ENCODE measurements at regions not wholly inside any gene's neighbourhood (a gene's known extent, or its start where the extent isn't known, plus 50 kb on each side); places are given as distances from the start of the nearest gene placed in this dataset.

DNA sequence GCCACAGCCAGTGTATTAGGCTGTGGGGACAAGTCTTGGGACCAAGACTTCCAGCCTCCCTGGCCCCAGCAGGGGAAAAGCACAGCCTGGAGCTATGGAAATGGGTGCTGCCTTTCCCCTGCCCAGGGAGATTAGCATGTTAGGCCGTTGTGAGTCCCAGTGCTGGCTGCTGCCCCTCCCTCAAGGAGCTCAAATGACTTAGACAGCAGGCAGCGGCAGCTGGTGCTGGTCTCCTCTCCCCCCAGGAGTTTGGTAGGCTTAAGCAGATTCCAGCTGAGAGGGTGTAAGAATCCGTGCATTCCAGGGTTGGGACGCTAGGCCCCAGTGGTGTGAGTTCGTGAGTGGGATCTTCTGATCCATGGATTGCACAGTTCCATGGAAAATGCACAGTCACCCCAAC lies 301.5 kb upstream of the PHF14 start:
- DNase-seq (ENCODE audit: low read depth, low spot score) = no peak

DNA sequence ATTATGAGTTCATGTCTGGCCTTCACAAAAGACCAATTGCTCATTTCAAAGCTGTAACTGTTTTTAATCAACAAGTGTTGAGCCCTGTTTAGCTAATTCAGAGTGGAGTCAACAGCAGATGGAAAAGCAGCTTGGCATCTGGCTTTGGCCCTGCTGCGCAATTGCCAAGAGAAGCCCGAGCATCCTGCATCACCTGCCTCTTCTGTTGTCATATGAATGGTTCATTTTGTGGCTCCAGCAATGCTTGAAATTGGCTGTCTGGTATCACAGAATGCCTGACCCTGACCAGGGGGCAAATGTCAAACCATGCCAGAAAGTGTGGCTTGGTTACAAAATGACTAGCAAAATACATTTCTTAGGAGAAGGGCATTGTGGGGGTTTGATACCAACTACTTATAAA lies 296.5 kb upstream of the PHF14 start:
- no peak for DNase-seq (ENCODE audit: low read depth, low spot score)

DNA sequence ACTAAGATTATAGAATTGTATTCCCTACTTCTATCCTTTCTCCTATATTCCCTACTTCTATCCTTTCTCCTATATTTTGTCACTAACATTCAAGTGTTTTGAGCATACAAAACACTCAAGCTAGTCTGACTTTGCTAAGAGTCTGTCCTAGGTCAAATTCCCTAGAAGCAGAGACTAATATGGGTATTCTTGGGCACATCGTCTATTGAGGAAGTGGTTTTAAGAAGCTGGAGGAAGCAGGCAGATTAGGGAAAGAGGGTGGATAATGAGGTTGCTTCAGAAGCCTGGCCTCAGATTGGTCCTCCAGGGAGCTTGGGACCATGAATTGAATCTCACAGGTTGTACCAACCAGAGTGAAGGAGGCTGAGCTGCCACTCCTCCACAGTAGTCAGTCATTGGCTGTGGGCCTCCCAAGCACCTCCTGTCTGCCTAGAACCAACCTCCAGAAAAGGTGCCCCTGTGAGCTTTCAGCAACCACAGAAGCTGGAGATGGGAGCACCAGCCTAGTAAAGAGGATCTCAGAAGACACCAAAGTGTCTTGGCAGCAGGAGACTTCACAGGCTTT lies 295.9 kb upstream of the PHF14 start:
- no peak for DNase-seq (ENCODE audit: low read depth, low spot score)

DNA sequence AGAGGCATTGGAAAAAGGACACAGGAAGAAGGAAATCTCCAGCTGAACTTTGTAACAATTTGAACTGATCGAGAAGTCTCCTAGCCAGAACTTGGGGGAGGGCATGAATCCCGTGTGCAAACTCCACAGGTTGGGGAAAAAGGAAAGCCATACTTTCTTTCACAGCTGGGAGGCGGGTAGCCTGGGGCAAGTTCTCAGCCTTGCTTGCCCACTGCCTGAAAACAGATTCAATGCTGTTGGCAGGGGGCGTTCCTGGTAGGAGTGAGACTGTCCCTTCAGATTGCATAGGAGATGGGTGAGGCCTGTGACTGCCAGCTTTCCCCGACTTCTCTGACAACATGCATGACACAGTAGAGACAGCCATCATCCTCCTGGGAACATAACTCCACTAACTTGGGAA lies 289.1 kb upstream of the PHF14 start:
- DNase-seq (ENCODE audit: low read depth, low spot score) = no peak

DNA sequence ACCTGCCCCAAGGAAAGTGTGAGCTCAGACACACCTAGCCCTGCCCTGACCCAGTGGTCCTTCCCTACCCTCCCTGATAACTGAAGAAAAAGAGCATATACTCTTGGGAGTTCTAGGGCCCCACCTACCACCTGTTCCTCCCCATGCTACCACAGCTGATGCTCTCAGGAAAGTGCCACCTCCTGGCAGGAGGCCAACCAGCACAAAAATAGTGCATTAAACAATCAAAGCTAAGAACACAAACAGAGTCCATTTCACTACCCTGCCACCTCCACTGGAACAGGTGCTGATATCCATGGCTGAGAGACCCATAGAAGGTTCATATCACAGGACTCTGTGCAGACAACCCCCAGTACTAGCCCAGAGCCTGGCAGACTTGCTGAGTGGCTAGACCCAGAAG lies 288.6 kb upstream of the PHF14 start:
- DNase-seq (ENCODE audit: low read depth, low spot score) = no peak

DNA sequence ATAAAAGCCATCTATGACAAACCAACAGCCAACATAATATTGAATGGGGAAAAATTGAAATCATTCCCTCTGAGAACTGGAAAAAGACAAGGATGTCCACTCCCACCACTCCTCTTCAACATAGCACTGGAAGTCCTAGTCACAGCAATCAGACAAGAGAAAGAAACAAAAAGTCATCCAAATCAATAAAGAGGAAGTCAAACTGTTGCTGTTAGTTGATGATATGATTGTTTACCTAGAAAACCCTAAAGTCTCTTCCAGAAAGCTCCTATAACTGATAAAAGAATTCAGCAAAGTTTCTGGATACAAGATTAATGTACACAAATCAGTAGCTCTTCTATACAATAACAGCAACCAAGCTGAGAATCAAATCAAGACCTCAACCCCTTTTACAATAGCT lies 285.1 kb upstream of the PHF14 start:
- no peak for DNase-seq (ENCODE audit: low read depth, low spot score)

DNA sequence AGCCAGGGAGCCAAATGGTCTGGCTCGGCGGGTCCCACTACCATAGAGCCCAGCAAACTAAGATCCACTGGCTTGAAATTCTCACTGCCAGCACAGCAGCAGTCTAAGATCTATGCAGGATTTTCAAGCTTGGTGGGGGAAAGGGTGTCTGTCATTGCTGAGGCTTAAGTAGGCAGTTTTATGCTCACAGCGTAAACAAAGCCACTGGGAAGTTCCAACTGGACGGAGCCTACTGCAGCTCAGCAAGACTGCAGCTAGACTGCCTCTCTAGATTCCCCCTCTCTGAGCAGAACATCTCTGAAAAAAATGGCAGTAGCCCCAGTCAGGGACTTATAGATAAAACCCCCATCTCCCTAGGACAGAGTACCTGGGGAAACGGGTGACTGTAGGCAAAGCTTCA lies 277.6 kb upstream of the PHF14 start:
- no peak for DNase-seq (ENCODE audit: low read depth, low spot score)

DNA sequence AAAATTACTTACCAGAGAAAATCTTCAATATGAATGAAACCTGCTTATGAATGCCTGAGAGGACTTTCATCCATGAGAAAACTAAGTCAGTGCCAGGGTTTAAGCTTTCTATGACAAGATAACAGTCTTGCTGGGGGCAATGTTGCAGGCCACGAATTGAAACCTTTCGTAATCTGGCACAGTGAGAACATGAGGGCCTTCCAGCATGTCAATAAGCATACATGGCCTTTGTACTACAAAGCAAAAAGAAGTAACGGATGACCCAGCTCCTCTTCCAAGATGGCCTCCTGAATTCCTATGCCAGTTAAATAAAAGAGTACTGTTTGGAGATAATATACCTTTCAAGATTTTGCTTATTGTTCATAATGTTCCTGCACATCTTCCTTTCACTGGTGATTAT lies 270.6 kb upstream of the PHF14 start:
- no peak for DNase-seq (ENCODE audit: low read depth, low spot score)

DNA sequence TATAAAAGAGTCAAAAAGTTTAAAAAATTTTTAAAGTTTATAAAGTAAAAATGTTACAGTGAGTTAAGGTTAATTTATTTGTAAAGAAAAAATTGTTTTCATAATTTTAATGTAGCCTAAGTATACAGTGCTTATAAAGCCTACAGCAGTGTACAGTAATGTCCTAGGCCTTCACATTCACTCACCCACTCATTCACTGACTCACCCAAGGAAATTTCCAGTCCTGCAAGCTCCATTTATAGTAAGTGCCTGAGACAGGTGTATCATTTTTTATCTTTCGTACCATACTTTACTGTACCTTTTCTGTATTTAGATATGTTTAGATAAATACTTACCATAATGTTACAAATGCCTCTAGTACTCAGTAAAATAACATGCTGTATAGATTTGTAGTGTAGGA lies 269.7 kb upstream of the PHF14 start:
- DNase-seq (ENCODE audit: low read depth, low spot score) = no peak

DNA sequence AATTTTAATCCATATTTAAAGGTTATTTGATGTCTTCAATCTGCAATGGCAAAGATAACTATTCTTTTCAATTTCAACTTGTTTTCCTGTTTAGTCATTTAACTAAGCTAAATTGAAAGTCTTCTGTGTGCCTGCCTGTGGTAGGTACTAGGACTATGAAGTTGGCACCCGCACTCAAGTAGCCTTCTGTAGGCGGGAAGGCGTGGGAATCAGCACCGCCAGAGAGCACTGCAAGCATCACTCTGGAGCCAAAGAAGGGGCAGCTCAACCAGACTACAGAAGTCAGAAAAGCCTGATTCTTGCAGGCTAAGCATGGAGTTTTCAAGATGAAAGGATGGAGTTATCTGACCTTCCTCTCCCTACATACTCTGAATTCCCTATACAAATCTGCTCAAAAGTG lies 269.0 kb upstream of the PHF14 start:
- DNase-seq (ENCODE audit: low read depth, low spot score) = no peak

DNA sequence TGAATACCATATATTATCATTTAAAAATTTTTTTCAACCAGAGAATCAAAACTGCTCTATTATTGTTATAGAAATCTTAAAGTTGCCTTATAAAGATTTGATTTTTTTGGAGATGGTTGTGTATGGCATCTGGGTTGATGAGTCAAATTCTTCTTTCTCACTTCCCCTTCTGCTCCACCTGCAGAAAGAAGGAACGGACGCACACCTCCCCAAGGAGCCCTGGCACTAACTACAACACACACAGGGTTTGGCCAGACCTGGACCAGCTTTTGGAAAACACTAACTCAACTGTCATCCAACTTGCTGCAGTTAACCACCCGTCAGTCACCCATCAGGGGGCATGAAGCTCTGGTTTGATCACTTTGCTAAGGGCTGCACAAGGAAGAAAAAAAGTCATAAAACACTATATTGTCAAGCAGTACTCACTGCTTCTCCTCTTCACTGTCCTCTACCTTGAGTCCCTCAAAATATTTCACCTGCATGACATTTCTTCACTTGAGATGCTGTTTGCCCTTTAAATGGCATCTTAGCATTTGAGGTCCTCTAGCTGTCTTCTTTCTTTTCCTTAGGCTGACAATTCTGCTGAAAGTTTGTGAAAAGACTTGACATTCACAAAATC lies 266.7 kb upstream of the PHF14 start:
- DNase-seq (ENCODE audit: low read depth, low spot score) = no peak

DNA sequence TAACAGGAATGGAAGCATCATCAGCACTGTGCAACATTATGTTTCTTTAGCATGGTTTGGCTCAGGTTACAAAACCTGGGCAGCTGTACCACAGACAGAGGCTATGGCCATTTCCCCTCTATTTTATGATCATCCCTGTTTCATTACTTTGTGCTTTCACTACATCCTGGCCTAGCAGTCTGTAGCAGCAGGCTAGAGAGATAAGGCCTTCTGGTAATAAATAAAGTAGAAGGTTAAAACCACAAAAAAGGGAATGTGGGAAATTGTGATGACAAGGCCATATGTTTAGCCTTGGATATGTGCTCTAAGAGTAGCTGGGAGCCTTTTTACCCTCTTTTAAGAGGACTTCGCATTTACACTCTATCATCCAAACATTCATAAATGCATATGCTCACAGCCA lies 266.2 kb upstream of the PHF14 start:
- DNase-seq (ENCODE audit: low read depth, low spot score) = no peak

DNA sequence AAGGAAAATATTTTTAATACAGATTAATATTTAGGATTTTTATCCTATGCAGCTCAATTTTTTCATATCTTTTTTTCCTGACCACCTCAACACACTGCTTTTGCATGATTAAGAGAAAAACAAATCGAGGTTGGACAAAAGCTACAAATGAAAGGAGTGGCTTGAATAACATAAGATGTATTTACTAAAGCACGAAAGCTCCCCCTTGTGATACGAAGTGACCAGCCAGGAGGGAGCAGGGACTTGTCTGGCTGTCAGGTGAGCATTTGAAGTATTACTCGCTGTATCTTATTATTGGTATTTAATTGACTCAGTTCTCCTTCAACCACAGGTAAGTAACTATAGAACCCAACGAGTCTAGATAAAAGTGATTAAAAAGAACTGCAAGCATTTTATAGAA lies 265.2 kb upstream of the PHF14 start:
- no peak for DNase-seq (ENCODE audit: low read depth, low spot score)

DNA sequence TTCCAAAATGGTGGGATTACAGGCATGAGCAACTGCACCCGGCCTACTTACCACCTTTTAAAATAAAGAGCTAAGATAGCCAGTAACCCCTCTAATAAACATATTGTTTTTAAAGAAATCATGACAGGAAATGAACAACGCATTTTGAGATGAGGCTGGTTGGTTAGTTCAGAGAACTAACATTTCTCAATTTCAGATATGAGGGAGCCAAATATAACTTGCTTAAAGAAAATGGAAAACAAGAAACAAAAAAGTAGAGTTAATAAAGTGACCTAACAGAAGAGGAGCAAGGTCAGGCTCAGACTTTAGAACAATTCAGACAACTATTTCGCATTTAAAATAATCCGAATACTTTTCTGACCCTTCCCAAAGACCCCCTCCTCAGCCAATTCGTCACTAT lies 254.9 kb upstream of the PHF14 start:
- no peak for DNase-seq (ENCODE audit: low read depth, low spot score)

DNA sequence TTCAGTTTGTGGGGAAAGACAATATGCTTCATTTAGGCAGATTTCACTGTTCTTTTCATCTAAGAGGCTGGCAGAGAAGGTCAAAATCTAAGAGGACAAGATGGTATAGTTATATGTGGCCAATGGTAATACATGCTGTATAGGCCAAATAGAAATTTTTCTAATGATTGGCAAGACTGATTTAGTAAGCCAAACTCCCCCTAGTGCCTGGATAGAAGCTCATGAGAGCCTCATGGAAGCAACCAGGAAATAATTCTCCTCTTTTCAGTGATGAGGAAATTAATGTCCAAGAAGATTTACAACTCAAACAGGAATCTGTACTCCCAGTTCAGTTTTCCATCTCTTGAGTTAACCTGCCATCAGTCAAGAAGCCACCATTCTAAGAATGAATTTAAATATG lies 253.6 kb upstream of the PHF14 start:
- no peak for DNase-seq (ENCODE audit: low read depth, low spot score)

DNA sequence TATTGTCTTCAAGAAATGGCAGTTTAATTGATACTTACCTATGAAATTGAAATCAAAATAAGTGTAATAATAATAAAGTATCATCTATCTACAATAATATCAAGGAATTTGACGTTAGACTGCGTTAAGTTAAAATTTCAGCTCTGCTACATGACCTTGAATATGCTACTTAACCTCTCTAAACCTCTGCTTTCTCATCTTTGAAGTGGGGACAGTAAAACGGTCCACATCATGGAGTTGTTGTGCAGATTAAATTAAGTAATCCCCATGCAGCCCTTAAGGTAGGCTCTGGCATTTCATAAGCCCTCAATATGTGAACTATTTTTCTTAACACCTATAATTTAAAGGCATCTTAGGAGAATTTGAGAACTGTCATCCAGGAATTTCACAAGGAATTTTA lies 252.4 kb upstream of the PHF14 start:
- no peak for DNase-seq (ENCODE audit: low read depth, low spot score)

DNA sequence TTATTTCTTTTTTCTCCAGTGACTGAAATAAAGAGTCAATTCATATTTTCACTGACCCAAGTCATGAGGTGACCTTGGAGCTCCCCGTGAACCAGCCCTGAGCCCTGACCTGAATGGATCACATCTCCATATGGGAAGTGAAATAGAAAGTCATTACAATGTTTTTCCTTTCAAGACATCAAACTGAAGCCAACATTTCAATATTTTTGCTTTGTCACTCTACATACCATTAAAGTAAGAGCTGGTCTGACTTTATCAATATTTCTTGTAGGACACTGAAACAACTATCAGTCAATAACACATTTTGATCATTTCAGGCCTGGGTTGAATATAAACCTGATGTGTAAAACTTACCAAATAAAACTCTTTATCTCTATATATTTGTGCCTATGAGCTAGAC lies 249.8 kb upstream of the PHF14 start:
- no peak for DNase-seq (ENCODE audit: low read depth, low spot score)

DNA sequence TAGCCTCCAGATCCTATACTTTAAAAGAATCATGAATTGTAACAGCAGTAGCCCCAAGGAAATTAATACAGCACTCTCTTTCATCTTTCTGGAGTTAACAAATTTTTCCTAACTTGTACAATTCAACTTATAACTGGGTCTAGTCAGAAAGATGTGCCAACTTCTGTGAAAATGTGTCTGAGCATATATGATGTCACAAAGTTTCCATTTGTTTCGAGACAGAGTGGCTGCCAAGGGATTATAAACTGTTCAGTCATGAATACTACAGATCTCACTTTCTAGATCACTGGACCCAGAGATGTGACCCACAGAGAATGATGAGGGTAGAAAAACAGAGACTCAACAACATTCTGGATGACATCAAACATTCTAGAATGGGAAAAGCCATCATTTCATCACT lies 249.2 kb upstream of the PHF14 start:
- no peak for DNase-seq (ENCODE audit: low read depth, low spot score)

DNA sequence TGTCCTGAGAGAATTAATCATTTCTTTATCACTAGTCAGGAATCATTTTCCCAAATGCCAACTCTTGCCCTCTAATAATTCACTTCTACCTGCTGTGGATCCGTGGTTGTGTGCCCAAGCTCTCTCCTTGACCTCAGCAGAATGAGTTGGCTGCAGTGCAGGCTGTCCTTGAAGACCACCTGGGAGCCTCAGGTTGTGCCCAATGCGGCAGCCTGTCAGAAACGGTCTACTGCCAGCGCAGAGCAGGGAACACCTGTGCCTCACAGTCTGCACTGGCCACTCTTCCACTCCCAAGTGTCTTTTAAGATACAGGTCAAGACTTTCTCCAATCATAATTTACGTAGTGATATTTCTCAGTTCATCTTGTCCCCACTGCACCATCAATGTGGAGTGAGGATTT lies 246.0 kb upstream of the PHF14 start:
- no peak for DNase-seq (ENCODE audit: low read depth, low spot score)

DNA sequence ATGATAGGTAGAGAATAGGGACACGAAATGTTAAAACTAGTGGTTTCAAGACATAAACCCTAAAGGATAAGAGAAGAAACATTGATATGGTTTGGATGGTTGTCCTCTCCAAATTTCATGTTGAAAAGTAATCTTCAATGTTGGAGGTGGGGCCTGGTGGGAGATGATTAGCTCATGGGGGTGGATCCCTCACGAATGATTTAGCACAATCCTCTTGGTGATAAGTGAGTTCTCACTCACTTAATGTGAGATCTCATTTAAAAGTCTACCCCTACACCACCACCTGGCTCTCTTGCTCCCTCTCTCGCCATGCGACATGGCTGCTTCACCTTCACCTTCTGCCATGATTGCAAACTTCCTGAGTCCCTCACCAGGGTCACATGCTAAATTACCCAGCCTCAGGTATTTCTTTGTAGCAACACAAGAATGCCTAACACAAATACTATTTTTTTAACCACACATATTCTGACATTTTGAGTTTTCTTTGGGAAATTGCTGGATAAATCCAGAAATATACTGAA lies 242.4 kb upstream of the PHF14 start:
- no peak for DNase-seq (ENCODE audit: low read depth, low spot score)

DNA sequence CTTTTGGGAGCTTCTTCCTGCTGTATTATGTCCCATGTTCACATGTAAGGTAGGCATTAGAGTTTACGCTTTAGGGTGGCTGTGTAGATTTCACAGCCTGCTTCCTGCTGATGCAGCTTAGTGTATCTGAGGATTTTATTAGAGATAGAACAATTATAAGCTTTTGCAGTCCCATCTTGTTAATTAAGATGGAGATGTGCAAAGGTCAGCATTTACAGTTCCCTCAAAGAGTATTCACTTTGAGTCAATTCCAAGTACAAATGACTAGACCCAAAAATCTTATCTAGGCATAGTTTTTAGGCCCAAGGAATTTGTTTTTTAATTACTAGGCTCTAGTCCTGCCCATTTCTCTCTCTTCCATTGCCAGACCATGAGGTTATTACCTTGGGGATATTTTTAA lies 239.9 kb upstream of the PHF14 start:
- no peak for DNase-seq (ENCODE audit: low read depth, low spot score)

DNA sequence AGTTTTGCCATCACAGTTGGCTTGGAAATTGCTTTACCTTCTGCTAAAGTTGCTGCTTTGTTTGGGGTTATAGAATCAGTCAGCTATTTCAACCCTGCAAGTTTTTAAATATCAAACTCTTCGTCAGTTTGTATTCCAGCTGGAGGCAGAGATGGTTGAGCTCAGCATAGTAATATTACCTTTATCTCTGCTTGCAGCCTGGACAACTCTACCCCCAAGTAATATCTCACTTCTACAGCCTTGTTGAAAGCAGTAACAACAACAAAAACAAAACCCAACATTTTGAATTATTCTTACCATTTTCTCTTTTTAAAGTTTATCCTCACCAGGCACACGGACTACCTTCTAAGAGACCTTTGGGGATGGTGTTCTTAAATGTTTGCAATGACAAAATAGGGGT lies 239.1 kb upstream of the PHF14 start:
- no peak for DNase-seq (ENCODE audit: low read depth, low spot score)

DNA sequence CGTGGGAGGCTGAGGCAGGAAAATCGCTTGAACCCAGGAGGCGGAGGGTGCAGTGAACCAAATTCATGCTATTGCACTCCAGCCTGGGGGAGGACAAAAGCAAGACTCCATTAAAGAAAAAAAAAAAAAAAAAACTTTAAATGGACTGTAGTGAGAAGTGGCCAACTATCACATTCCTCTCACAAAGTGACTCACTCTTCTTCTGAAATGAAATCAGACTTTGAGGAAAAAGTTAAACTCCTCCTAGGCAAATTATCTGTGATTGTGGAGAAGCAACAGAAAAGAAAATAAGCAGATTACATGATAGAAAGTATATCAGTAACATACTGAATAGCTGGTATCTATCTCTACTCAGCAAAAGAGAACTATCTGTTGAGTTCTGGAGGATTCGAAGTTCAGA lies 234.3 kb upstream of the PHF14 start:
- no peak for DNase-seq (ENCODE audit: low read depth, low spot score)

DNA sequence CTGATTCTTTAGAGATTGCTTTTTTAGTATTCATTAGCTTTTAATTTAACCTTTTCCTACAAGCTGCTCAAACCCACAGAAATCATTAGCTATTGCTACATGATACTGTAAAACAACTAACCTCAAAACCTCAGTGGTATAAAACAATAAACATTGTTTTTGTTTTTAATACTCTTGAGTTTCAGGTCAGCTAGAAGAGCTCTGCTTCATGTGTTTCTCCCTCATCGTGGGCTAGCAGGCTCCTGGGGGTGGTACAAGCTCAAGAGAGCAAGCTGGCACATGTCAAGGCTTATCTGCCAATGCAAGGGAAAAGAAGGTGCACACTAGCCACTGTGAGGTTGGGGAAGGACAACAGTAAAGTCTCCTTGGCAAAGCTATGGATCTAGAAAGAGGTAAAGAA lies 232.9 kb upstream of the PHF14 start:
- no peak for DNase-seq (ENCODE audit: low read depth, low spot score)

All from iPS DF 19.7 (cell line).